ENCODE measurements at regions not wholly inside any gene's neighbourhood (a gene's known extent, or its start where the extent isn't known, plus 50 kb on each side); places are given as distances from the start of the nearest gene placed in this dataset.

- TF ChIP-seq CTCF (tag by site-specific recombination; IDR thresholded peaks at IDR 0.05) (no peak), YY1 (tag by site-specific recombination; IDR thresholded peaks at IDR 0.05) (no peak)
These were observed 276.1 kb downstream of the NR2F2 start for GRCh38 chr15:96606617-96607016.

All from HEK293 (cell line).